ENCODE measurements at regions not wholly inside any gene's neighbourhood (a gene's known extent, or its start where the extent isn't known, plus 50 kb on each side); places are given as distances from the start of the nearest gene placed in this dataset.
"Not testable (repeated sequence)": the region's sequence is repeated elsewhere in the genome, so short reads cannot be mapped to it uniquely, and the experiment has no call there.

DNA sequence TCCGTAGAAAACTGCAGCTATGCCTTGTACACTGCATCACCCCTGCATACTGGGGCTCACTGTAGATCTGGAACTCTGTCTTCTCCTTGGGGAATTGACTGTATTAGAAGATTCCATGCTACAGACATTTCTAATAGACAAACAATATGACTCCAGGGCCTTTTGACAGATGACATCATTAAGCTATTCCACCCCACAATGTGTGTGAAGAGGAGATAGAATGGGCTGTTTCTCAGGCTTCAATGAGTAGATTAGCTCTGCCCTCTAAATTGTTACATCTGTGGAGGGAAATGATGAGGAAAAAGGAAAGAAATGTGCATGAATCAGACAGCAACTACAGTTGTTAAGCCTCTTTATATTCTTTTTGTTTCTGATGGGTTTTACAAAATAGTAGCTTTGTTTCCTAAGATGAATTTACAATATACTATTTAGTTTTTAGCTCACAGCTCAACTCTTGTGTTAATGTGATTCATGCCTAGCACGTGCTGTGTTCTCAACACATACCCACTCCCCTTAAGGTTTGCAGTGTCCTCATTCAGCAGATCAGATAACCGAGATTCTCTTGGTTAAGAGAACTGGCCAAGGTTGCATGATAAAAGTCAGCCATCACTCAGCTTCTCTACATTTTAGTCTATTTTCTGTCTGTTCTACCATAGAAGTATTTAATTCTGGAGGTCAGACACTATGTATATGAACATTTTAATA is 281.6 kb upstream of the NBPF12 start:
- not testable (repeated sequence) for TF ChIP-seq FOXA1 (IDR thresholded peaks at IDR 0.05); CTBP1 (IDR thresholded peaks at IDR 0.05; ENCODE audit: borderline replicate concordance); ELF4 (IDR thresholded peaks at IDR 0.05); NFRKB (IDR thresholded peaks at IDR 0.05); FOXK2 (IDR thresholded peaks at IDR 0.05); BHLHE40 (IDR thresholded peaks at IDR 0.05; ENCODE audit: borderline replicate concordance); SP1 (IDR thresholded peaks at IDR 0.05); L3MBTL2 (conservative IDR thresholded peaks at IDR 0.05); SUZ12 (IDR thresholded peaks at IDR 0.05); FOXM1 (IDR thresholded peaks at IDR 0.05; ENCODE audit: borderline replicate concordance)
- TF ChIP-seq, protein P1, sequence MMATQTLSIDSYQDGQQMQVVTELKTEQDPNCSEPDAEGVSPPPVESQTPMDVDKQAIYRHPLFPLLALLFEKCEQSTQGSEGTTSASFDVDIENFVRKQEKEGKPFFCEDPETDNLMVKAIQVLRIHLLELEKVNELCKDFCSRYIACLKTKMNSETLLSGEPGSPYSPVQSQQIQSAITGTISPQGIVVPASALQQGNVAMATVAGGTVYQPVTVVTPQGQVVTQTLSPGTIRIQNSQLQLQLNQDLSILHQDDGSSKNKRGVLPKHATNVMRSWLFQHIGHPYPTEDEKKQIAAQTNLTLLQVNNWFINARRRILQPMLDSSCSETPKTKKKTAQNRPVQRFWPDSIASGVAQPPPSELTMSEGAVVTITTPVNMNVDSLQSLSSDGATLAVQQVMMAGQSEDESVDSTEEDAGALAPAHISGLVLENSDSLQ (IDR thresholded peaks at IDR 0.05) = not testable (repeated sequence)
